SW 1271 (cell line): ENCODE measurements at regions not wholly inside any gene's neighbourhood (a gene's known extent, or its start where the extent isn't known, plus 50 kb on each side); places are given as distances from the start of the nearest gene placed in this dataset.
"Not testable (repeated sequence)": the region's sequence is repeated elsewhere in the genome, so short reads cannot be mapped to it uniquely, and the experiment has no call there.

ENCODE experiments used
- DNase-seq, 2 experiments: peaks; one replicate each; lab custom pipeline; 2025; lab: John Stamatoyannopoulos, UW

- DNase-seq: no peak
Observed at GRCh38 chr2:184203661-184204060, 394.7 kb upstream of the ZNF804A start.

GRCh38 chr2:184205048-184205596 lies 393.2 kb upstream of the ZNF804A start:
- DNase-seq: no peak

DNA sequence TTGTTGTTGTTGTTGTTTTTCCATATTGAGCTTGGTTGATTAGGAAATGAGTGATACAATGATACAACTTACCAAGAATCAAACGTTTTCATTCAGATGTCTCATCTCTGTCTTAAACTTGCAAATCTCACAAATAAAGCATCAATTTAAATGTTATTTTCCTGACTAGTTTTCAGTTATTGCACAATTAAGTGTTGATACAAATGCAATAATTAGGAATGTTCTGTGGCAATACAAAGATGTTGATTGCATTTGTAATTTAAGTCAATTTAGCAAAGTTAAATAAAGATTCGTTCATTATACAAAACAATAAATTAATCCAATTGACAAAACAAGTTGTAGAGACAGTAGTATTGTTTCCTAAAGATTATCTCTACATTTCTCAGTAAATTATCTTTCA lies 392.3 kb upstream of the ZNF804A start:
- DNase-seq: no peak

DNA sequence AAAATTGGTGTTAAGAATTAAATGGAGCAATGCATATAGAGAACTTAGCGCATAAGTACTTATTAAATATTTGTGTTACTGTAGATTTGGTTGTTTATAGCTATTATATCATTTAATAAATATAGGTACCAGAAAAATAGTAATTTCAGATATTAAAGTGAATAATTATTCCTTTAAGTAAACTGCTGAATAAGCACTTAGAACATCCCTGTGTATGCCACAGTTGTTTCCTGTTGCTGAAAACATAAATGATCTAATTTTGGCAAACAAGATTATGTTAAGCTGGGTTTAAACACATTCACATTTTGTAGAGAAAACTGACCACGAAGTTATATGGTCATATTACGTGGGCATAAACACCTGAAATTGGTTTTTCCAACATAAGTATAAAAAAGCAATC lies 388.0 kb upstream of the ZNF804A start:
- no peak for DNase-seq

GRCh38 chr2:184215745-184216144 lies 382.6 kb upstream of the ZNF804A start:
- no peak for DNase-seq

DNA sequence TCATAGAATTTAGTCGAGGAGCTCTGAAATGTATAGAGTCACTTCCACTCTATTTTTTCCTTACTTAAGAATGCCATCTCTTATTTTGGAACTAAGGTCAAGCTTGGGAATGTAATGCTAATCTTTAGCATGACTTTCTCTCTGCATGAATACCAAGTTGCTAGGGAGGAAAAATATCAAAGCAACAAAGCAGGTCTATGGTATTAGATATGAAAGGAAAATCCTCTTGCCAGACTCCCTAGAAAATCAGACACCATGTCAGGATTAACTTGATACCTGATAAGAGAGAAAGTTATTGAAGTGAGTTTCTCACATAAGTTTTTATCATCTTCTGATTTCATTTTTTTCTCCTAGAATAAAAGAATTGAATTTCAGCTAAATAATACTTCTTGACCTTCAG lies 341.7 kb upstream of the ZNF804A start:
- no peak for DNase-seq

DNA sequence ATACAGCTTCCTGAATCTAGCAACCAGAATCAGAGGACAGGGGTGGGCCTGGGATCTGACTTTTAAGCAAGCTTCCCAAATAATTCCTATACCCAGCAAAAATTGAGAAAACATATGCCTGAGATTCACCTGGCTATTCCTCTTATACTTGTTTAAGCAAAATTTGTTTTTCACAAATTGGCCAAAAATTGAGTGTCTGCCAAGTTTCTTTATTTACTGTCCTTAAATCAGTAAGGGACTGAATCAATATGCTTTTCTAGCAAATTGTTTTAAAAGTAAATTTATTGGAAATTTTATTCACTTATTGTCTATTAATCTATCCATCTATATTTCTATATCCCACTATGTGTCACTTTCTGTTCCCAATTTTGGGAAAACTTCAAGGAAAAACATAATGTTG lies 337.0 kb upstream of the ZNF804A start:
- no peak for DNase-seq

- no peak for DNase-seq
Observed at GRCh38 chr2:184261818-184262217, 336.5 kb upstream of the ZNF804A start.

- no peak for DNase-seq
Observed at GRCh38 chr2:184268900-184269477, 329.3 kb upstream of the ZNF804A start.

- DNase-seq: no peak
Observed at GRCh38 chr2:184270660-184271059, 327.7 kb upstream of the ZNF804A start.

DNA sequence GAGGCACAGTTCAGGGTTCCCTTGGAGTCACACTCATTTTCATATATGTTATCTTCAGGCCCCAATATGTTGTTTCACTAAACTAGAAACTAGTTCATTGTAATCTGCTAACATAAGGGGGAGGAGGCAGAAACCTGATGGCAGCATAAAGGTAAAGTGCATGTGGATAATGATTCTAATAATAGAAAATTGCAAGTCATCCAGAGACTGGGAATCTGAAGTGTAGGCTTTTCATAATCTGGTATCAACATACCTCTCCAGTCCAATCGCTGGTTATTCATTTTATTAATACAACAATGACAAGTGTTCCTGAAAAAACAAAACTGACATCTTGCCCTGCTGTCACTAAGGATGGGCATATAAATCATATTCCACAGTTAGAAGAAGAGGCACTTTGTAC lies 326.3 kb upstream of the ZNF804A start:
- DNase-seq: no peak

DNA sequence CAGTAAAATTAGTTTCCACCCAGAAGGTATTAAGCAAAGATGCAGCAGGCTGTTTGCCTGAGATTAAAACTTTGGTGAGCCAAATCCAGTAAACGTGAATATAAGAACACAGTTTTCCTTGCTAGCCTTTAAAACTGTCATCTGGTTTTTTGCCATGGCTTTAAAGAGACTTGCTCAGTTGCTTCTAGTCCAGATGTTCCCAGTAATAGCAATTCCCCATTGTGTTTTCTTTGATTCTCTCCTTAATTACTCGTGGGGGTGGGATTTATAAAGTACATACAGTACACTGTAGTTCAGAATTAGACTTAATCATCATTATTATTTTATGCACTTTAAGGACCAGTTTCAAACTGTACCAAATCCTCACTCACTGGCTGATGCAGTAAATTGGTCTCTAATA lies 303.5 kb upstream of the ZNF804A start:
- DNase-seq: no peak

GRCh38 chr2:184297085-184297484 lies 301.2 kb upstream of the ZNF804A start:
- no peak for DNase-seq

DNA sequence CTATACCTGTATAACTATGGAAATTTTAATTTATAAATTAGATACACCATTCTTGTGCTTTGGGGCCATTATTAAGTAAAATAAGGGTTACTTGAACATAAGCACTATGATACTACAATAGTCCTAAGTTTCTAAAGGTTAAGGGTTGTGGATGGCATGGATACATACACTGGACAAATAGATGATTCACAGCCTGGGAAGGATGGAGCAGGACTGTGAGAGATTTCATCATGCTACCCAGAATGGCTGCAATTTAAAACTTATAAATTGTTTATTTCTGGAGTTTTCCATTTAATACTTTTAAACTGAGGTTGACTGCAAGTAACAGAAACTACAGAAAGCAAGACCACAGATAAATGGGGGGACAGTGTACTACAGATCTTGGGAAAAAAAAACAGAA lies 295.8 kb upstream of the ZNF804A start:
- no peak for DNase-seq

DNA sequence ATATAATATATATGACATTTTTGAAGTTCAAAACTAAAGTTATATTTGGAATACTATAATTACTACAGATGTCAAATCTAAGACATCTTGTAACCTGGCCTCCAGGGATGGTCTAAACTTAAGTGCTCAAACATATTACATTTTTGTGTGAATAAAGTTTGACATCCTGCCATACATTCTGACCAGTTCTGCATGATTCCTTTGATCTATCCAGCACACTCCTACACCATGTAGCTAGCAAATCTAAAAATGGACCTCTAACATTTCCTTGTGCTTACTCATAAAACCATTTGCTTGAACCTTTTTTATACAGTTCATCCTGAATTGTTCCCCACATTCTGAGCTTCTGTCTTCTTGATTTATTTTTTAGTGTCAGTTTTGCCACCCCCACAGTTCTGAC lies 294.3 kb upstream of the ZNF804A start:
- DNase-seq: no peak

DNA sequence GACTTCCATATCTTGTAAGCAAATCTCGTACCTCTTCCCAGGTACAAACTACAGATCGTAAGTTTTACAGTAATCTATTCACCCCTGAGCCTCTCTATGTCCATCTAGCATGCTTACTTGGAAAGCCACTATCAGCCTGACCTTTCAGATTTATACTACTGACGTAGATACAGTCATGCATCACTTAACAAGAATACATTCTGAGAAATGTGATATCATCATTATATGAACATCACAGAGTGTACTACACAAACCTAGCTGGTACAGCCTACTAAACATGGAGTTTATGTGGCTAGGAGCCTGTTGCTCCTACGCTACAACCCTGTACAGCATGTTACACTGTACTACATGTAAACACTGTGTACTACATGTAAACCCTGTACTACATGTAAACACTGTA lies 293.2 kb upstream of the ZNF804A start:
- DNase-seq: no peak

- DNase-seq: no peak
Observed at GRCh38 chr2:184308706-184309105, 289.6 kb upstream of the ZNF804A start.

DNA sequence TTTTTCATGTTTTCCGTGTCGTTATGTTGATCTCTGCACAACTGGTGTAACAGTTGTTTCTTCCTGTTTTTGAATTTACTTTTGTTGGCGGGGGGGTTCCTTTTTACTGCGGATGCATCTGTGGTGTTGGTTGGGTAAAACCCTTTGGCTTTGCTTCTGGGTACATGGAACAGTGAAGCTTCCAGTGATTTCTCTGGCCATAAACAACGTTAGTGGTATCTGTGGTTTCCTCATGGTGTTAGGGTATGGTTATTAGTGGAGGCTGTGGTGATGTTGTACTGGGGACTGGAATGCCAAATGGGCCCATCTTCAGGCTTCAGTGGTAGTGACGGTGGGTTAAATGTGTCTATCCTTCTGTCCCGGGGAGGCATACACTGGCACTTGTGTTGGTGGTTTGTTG lies 285.4 kb upstream of the ZNF804A start:
- DNase-seq: no peak

DNA sequence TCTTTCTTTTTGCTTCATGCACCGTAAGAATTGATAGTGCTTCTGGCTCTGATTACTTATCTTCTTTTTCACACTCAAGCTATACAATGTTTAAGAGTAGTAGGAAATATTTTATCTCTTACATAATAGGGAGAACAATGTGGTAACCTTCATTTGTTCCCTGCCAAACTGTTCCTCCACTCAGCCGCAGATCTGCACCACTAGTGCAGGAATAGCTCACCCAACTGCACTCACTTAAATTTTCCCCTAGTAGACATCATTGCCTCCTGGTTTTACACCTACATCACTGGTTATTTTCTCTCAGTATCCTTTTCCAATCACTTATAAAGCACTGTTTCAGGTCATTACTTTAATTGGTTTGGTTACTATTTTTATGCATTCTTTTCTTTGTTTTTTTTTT lies 283.5 kb upstream of the ZNF804A start:
- DNase-seq: no peak

DNA sequence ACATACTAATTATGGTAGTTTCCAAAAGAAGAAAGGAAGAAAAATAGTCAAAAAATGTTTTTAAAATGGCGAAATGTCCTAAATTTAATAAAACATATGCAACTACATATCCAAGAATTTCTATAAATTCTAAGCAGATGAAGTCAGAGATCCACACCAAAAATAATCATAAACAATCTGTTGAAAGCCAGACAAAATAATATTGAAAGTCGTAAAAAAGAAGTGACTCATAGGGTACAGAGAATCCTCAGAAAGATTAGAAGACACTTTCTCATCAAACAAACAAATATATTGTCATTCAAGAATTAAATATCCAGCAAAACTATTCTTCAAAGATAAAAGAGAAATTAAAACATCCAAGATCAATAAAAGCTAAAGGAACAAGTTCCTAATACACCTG lies 281.4 kb upstream of the ZNF804A start:
- no peak for DNase-seq

DNA sequence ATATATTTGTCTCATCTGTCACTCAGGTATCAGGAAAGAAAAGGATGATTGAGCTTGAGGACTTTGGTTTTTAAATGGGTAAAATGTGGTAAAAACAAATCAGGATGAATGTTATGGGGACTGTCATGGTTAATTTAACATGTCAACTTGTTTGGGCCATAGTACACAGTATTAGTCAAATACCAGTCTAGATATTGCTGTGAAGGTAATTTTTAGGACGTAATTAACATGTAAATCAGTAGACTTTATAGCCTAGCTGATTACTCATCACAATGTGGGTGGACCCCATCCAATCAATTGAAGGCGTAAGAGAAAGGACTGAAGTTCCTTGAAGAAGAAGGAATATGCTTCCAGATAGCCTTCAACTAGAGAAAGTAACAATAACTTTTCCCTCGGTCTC lies 275.7 kb upstream of the ZNF804A start:
- no peak for DNase-seq

DNA sequence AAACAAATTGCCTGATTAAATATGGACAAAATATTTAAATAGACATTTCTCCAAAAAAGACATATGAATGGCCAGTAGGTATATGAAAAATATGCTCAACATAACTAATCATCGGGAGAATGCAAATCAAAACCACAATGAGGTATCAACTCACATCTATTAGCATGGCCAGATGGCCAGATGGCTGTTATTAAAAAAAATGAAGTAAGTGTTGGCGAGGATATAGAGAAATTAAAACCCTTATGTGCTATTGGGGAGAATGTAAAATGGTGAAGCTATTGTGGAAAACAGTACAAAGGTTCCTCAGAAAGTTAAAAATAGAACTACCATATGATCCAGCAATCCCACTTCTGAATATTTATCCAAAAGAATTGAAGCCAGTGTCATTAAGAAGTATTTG lies 272.3 kb upstream of the ZNF804A start:
- DNase-seq: no peak

DNA sequence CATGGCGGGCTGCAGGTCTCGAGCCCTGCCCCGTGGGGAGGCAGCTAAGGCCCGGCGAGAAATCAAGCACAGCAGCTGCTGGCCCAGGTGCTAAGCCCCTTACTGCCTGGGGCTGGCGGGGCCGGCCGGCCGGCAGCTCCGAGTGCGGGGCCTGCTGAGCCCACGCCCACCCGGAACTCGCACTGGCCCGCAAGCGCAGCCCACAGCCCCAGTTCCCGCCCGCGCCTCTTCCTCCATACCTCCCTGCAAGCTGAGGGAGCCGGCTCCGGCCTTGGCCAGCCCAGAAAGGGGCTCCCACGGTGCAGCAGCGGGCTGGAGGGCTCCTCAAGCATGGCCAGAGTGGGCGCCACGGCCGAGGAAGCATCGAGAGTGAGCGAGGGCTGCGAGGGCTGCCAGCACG lies 270.5 kb upstream of the ZNF804A start:
- DNase-seq: not testable (repeated sequence)

DNA sequence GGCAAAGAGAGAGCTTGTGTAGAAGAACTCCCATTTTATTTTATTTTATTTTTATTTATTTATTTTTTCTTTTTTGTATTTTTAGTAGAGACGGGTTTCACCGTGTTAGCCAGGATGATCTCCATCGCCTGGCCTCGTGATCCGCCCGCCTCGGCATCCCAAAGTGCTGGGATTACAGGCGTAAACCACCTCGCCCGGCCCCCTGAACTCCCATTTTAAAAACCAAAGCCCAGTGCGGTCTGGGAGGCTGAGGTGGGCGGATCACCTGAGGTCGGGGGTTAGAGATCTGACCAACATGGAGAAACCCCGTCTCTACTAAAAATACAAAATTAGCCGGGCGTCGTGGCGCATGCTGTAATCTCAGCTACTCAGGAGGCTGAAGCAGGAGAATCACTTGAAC lies 267.8 kb upstream of the ZNF804A start:
- DNase-seq: not testable (repeated sequence)

- DNase-seq: no peak
Observed at GRCh38 chr2:184336688-184337087, 261.6 kb upstream of the ZNF804A start.
